T47D (cell line): ENCODE measurements at regions not wholly inside any gene's neighbourhood (a gene's known extent, or its start where the extent isn't known, plus 50 kb on each side); places are given as distances from the start of the nearest gene placed in this dataset.
A peak's percentile ranks its signal among the peaks of the same experiment; 100 is the strongest.
"Not testable (repeated sequence)": the region's sequence is repeated elsewhere in the genome, so short reads cannot be mapped to it uniquely, and the experiment has no call there.

Source experiments
- DNase-seq, 2 experiments: peaks; one replicate each; pipeline versions ENCODE4 v3.0.0 to v3.0.0-alpha.2; 2011 to 2012; ENCODE audit warnings: low read depth in 1 of 2, low spot score in 1 of 2
- JUND ChIP-seq: IDR thresholded peaks from 2 replicates; pipeline ENCODE4 v1.6.1; 2012; ENCODE audit warnings: low read depth
- in situ Hi-C: cut with HindIII; loops from 2 replicates; pipeline ENCODE4 v1.10.0; 2016; ENCODE audit warnings: low sequenced_read_pairs, low pct_unique_long_range_greater_than_20kb

GRCh38 chr5:162272417-162272816 is 204.8 kb downstream of the GABRG2 start:
- no peak for TF ChIP-seq JUND
- peak; percentile 20 to 67 for DNase-seq
- in situ Hi-C loops = no loop called here

- DNase-seq = no peak
- in situ Hi-C loops = no loop called here
- TF ChIP-seq JUND = no peak
Observed at GRCh38 chr5:162274679-162275078, 207.1 kb downstream of the GABRG2 start.

- in situ Hi-C loops = not testable (repeated sequence)
Observed at GRCh38 chr5:162275387-162275786, 207.8 kb downstream of the GABRG2 start.

GRCh38 chr5:162282191-162282590 is 214.6 kb downstream of the GABRG2 start:
- TF ChIP-seq JUND = no peak
- in situ Hi-C loops = no loop called here
- no peak for DNase-seq

More at GRCh38 chr5:162275387-162275786, 207.8 kb downstream of the GABRG2 start:
- DNase-seq = not testable (repeated sequence)

GRCh38 chr5:162283609-162284008 is 216.0 kb downstream of the GABRG2 start:
- no peak for TF ChIP-seq JUND
- no peak for DNase-seq
- in situ Hi-C loops = no loop called here

- in situ Hi-C loops = no loop called here
- TF ChIP-seq JUND = no peak
- DNase-seq = no peak
Observed at GRCh38 chr5:162288647-162289296, 221.2 kb downstream of the GABRG2 start.

- in situ Hi-C loops = no loop called here
- DNase-seq = no peak
- TF ChIP-seq JUND = no peak
Observed at GRCh38 chr5:162289489-162289888, 221.9 kb downstream of the GABRG2 start.

- in situ Hi-C loops = no loop called here
- no peak for DNase-seq
- no peak for TF ChIP-seq JUND
Observed at GRCh38 chr5:162299793-162300192, 232.2 kb downstream of the GABRG2 start.

GRCh38 chr5:162301356-162301755 is 233.8 kb downstream of the GABRG2 start:
- in situ Hi-C loops = no loop called here
- TF ChIP-seq JUND = no peak
- no peak for DNase-seq

- peak in 1 of 2 experiments; percentile 91 for DNase-seq
Observed at GRCh38 chr5:162323466-162323865, 255.9 kb downstream of the GABRG2 start.

GRCh38 chr5:162324328-162324727 is 256.8 kb downstream of the GABRG2 start:
- in situ Hi-C loops = no loop called here
- TF ChIP-seq JUND = peak; percentile 47; the same call in 1 of the 2 replicates
- peak in 1 of 2 experiments; percentile 71 for DNase-seq

More at GRCh38 chr5:162323466-162323865, 255.9 kb downstream of the GABRG2 start:
- in situ Hi-C loops = no loop called here
- peak; percentile 74; the same call in 1 of the 2 replicates for TF ChIP-seq JUND

- TF ChIP-seq JUND = no peak
- in situ Hi-C loops = no loop called here
Observed at GRCh38 chr5:162325143-162325727, 257.7 kb downstream of the GABRG2 start.

GRCh38 chr5:162334944-162335343 is 267.4 kb downstream of the GABRG2 start:
- no peak for DNase-seq
- no peak for TF ChIP-seq JUND
- in situ Hi-C loops = no loop called here

More at GRCh38 chr5:162325143-162325727, 257.7 kb downstream of the GABRG2 start:
- DNase-seq = no peak
